ENCODE measurements at regions not wholly inside any gene's neighbourhood (a gene's known extent, or its start where the extent isn't known, plus 50 kb on each side); places are given as distances from the start of the nearest gene placed in this dataset.
"Not testable (repeated sequence)": the region's sequence is repeated elsewhere in the genome, so short reads cannot be mapped to it uniquely, and the experiment has no call there.

DNA sequence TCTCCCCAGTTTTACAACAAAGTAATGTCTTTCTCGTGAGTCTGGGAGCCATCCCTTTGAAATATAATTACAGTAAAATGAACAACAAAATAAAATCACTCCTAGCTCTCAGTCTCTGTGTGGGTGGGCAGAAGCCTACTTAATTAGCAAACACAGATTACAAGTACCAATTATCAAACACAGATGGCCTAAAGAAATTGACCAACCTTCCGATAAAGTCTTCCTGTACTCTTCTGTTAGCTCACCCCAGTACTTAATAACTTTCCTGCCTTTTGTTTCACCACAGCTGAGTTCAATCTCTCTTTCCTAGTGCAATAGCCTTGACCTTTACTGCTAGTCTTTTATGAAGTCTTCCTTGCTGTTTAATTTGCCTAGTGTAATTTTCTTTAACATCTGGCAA is 719.2 kb upstream of the MBL2 start:
- no peaks in the 10 kb centered on the region for H3K36me3 ChIP-seq
- TF ChIP-seq EP300 (IDR thresholded peaks at IDR 0.05) = no peak
- TF ChIP-seq, protein P1, sequence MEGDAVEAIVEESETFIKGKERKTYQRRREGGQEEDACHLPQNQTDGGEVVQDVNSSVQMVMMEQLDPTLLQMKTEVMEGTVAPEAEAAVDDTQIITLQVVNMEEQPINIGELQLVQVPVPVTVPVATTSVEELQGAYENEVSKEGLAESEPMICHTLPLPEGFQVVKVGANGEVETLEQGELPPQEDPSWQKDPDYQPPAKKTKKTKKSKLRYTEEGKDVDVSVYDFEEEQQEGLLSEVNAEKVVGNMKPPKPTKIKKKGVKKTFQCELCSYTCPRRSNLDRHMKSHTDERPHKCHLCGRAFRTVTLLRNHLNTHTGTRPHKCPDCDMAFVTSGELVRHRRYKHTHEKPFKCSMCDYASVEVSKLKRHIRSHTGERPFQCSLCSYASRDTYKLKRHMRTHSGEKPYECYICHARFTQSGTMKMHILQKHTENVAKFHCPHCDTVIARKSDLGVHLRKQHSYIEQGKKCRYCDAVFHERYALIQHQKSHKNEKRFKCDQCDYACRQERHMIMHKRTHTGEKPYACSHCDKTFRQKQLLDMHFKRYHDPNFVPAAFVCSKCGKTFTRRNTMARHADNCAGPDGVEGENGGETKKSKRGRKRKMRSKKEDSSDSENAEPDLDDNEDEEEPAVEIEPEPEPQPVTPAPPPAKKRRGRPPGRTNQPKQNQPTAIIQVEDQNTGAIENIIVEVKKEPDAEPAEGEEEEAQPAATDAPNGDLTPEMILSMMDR (IDR thresholded peaks at IDR 0.05) = no peak
- TF ChIP-seq POLR2A (IDR thresholded peaks at IDR 0.05) = no peak
- no peak overlapping the region for H3K4me3 ChIP-seq
- H3K27ac ChIP-seq = no peak overlapping the region
- intact Hi-C loops (cut with DNase I) = no loop called here
- no peaks in the 10 kb centered on the region for H3K27me3 ChIP-seq
- H3K9me3 ChIP-seq = no peaks in the 10 kb centered on the region
- H3K4me1 ChIP-seq (ENCODE audit: insufficient read depth) = no peaks in the 10 kb centered on the region
- 10 to 20% (median 13%) methylated on average over 2 of the region's 2 CpGs for WGBS, 3 donors
- DNase-seq = no peak

DNA sequence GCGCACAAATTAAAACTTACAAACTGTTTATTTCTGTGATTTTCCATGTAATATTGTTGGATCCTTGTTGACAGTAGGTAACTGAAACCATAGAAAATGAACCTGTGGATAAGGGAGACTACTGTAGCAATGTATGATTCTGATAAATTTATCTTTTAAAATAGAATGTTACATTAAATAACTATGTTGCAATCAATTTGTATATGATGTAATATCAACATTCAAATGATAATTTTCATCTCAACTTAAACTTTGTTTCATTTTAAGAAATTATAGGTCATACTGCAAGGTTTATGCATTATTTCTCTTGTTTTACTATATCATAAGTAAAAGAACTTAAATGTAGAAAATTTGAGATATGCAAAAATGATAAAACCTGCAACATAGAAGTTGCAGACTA is 718.0 kb upstream of the MBL2 start:
- intact Hi-C loops (cut with DNase I) = no loop called here
- H3K27ac ChIP-seq = no peak overlapping the region
- H3K4me1 ChIP-seq (ENCODE audit: insufficient read depth) = no peaks in the 10 kb centered on the region
- no peaks in the 10 kb centered on the region for H3K27me3 ChIP-seq
- DNase-seq = no peak
- TF ChIP-seq POLR2A (IDR thresholded peaks at IDR 0.05) = no peak
- no peak for TF ChIP-seq EP300 (IDR thresholded peaks at IDR 0.05)
- TF ChIP-seq, protein P1 (IDR thresholded peaks at IDR 0.05) = no peak
- H3K4me3 ChIP-seq = no peak overlapping the region
- WGBS, 3 donors = 94 to 100% (median 96%) methylated on average over 1 of the region's 1 CpG
- H3K36me3 ChIP-seq = no peaks in the 10 kb centered on the region
- no peaks in the 10 kb centered on the region for H3K9me3 ChIP-seq

DNA sequence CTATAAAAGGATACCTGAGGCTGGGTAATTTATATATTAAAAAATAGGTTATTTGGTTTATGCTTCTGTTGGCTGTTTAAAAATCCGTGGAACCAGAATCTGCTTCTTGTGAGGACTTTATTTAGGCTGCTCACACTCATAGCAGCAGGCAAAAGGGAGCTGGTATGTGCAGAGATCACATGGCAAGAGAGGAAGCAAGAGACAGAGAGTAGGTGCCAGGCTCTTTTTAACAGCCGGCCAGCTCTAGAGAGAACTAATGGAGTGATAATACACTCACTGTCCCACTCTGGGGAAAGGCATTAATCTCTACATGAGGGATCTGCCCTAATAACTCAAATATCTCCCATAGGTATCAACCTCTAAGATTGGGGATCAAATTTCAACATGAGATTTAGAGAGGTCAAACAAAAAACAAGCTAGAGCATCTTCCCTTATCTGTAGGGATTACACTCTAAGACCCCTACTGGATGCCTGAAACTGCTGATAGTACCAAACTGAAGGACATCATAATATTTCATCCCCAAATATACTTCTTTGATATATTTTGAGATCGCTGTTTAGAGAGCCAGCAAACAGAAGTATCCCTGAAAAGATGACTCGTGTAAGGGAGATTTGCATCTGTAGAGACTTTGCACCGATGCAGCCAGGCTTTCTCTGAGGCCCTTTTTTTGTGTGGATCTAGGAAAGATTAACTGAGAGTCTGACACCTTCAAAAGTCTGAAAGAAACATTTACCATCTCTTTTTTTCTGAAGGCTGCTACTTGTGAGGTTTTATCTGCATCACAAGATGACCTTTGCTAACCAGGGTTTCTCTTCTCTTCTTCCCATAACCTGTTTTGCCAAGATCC is 717.0 kb upstream of the MBL2 start:
- DNase-seq = no peak
- Histone ChIP-seq H3K4me1 (ENCODE audit: insufficient read depth) (no peaks in the 10 kb centered on the region), H3K27me3 (no peaks in the 10 kb centered on the region), H3K4me3 (no peak overlapping the region), H3K9me3 (no peaks in the 10 kb centered on the region), H3K36me3 (no peaks in the 10 kb centered on the region), H3K27ac (no peak overlapping the region)
- WGBS, 3 donors = 70 to 83% (median 75%) methylated on average over 5 of the region's 5 CpGs
- TF ChIP-seq, protein P1 (IDR thresholded peaks at IDR 0.05) = no peak
- no peak for TF ChIP-seq EP300 (IDR thresholded peaks at IDR 0.05)
- no peak for TF ChIP-seq POLR2A (IDR thresholded peaks at IDR 0.05)
- intact Hi-C loops (cut with DNase I) = no loop called here

DNA sequence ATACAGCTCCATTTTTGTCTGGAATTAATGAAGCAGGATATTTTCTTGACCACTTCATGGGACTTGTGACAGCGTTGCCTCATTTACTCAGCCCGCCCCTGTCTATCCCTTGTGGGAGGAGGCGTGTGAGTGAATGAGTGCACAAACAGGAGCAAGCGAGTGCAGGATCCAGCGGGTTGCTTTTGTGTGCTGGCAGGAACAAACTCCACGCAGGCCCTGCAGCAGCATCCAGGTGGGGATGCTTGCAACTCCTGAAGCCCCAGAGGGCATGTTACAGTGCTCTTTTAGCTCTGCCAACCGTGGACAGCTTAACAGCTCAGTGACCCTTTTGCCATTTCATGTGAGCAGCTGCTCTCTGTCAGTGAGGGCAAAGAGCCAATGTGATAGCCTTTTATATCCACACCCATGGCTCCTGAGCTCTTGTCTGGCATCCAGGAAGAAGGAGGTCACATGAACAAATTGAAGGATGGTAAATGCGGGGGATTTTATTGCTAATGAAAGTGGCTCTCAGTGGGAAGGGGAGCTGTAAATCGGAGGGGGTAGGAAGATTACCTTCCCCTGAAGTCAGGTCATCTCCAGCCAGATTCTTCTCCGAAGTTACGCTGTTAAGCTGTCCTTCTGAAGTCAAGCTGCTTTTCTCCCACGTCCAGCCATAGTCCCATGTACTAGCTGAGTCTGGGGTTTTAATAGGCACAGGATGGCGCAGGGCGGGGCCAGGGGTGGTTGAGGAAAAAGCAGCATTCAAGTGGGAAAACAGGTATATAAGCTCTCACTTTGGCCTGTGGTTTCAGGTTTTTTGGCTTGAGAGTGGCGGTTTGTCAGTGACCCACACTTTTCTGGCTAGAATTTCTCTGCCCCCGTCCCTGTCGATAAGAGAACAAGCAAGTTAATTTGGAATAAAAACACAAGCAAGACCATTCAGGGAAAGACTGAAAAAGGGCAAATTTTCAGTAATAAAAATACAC is 714.7 kb upstream of the MBL2 start:
- Histone ChIP-seq H3K9me3 (no peaks in the 10 kb centered on the region), H3K4me3 (no peak overlapping the region), H3K27me3 (no peaks in the 10 kb centered on the region), H3K4me1 (ENCODE audit: insufficient read depth) (no peaks in the 10 kb centered on the region), H3K27ac (no peak overlapping the region), H3K36me3 (no peaks in the 10 kb centered on the region)
- DNase-seq = no peak
- WGBS, 3 donors = 85 to 87% (median 86%) methylated on average over 17 of the region's 17 CpGs
- TF ChIP-seq POLR2A (IDR thresholded peaks at IDR 0.05) (no peak), EP300 (IDR thresholded peaks at IDR 0.05) (no peak)
- TF ChIP-seq, protein P1 (IDR thresholded peaks at IDR 0.05) = no peak
- intact Hi-C loops (cut with DNase I) = no loop called here

DNA sequence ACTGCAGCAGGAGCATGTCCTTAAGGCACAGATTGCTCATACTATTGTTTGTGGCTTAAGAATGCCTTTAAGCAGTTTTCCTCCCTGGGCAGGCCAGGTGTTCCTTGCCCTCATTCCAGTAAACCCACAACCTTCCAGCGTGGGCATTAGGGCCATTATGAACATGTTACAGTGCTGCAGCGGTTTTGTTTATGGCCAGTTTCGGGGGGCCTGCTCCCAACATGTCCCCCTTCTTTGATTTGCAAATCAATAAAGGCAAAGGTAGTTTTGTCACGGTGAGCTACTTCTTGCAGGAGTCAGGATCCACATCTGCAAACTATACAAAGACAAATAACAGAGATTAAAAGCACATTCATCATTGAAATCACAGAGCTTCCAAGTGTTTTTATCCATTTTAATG is 712.8 kb upstream of the MBL2 start:
- 74 to 93% (median 80%) methylated on average over 4 of the region's 4 CpGs for WGBS, 3 donors
- H3K9me3 ChIP-seq; DNase-seq; H3K27me3 ChIP-seq; H3K4me1 ChIP-seq (ENCODE audit: insufficient read depth); H3K36me3 ChIP-seq; H3K27ac ChIP-seq; H3K4me3 ChIP-seq; intact Hi-C loops (cut with DNase I): not testable (repeated sequence)
